H9 (cell line): ENCODE measurements at regions not wholly inside any gene's neighbourhood (a gene's known extent, or its start where the extent isn't known, plus 50 kb on each side); places are given as distances from the start of the nearest gene placed in this dataset.

Experiments used
- DNase-seq: peaks from one replicate; pipeline ENCODE4 v3.0.0-alpha.2; 2017
- H2AFZ ChIP-seq: one replicate; pipeline ENCODE4 v1.6.1; 2013; ENCODE audit warnings: mild to moderate bottlenecking, low read length, control low read depth, moderate library complexity
- H2AK5ac ChIP-seq: 2 replicates; pipeline ENCODE4 v1.6.1; 2013; ENCODE audit warnings: low read length, control low read depth, mixed read lengths; ENCODE audit not compliant: insufficient read length
- H2BK120ac ChIP-seq: one replicate; pipeline ENCODE4 v1.6.1; 2013; ENCODE audit warnings: low read depth, mild to moderate bottlenecking, low read length, control low read depth, inconsistent platforms; ENCODE audit not compliant: poor library complexity, severe bottlenecking
- H2BK12ac ChIP-seq: 2 replicates; pipeline ENCODE4 v1.6.1; 2013; ENCODE audit warnings: low read length, control low read depth, mixed read lengths, low read depth; ENCODE audit not compliant: insufficient read length
- H2BK15ac ChIP-seq: 2 replicates; pipeline ENCODE4 v1.6.1; 2013; ENCODE audit warnings: low read depth, low read length, control low read depth
- H2BK20ac ChIP-seq: one replicate; pipeline ENCODE4 v1.6.1; 2013; ENCODE audit warnings: low read depth, mild to moderate bottlenecking, low read length, control low read depth, inconsistent platforms; ENCODE audit not compliant: poor library complexity, severe bottlenecking
- H2BK5ac ChIP-seq: 2 replicates; pipeline ENCODE4 v1.6.1; 2013; ENCODE audit warnings: low read length, control low read depth, mixed read lengths; ENCODE audit not compliant: insufficient read length
- H3K14ac ChIP-seq: 2 replicates; pipeline ENCODE4 v1.6.1; 2013; ENCODE audit warnings: low read length, control low read depth; ENCODE audit not compliant: insufficient read depth
- H3K18ac ChIP-seq: 2 replicates; pipeline ENCODE4 v1.6.1; 2013; ENCODE audit warnings: low read depth, mild to moderate bottlenecking, mixed read lengths, low read length, control low read depth; ENCODE audit not compliant: insufficient read length
- H3K23ac ChIP-seq: 2 replicates; pipeline ENCODE4 v1.6.1; 2013; ENCODE audit warnings: low read length, control low read depth, mixed read lengths, low read depth; ENCODE audit not compliant: insufficient read length
- H3K23me2 ChIP-seq: 2 replicates; pipeline ENCODE4 v1.6.1; 2013; ENCODE audit warnings: low read depth, mild to moderate bottlenecking, mixed read lengths, low read length, control low read depth; ENCODE audit not compliant: insufficient read length, poor library complexity, severe bottlenecking
- H3K27ac ChIP-seq: 2 replicates; pipeline ENCODE4 v1.5.1; 2013; ENCODE audit warnings: low read length, control low read depth, mixed read lengths, low read depth; ENCODE audit not compliant: insufficient read length
- H3K27me3 ChIP-seq: 2 replicates; pipeline ENCODE4 v1.6.1; 2013; ENCODE audit warnings: low read length, control low read depth, inconsistent platforms; ENCODE audit not compliant: insufficient read depth
- H3K4ac ChIP-seq: 2 replicates; pipeline ENCODE4 v1.6.1; 2013; ENCODE audit warnings: low read depth, mild to moderate bottlenecking, control low read depth, inconsistent platforms, low read length, moderate library complexity
- H3K4me1 ChIP-seq: 2 replicates; pipeline ENCODE4 v1.6.1; 2013; ENCODE audit warnings: low read length, control low read depth, inconsistent platforms; ENCODE audit not compliant: insufficient read depth
- H3K4me2 ChIP-seq: 2 replicates; pipeline ENCODE4 v1.6.1; 2013; ENCODE audit warnings: low read length, control low read depth, mixed read lengths; ENCODE audit not compliant: insufficient read length, insufficient read depth
- H3K56ac ChIP-seq: 2 replicates; pipeline ENCODE4 v1.6.1; 2013; ENCODE audit warnings: low read depth, mild to moderate bottlenecking, mixed read lengths, low read length, control low read depth; ENCODE audit not compliant: insufficient read length
- H3K79me1 ChIP-seq: 2 replicates; pipeline ENCODE4 v1.6.1; 2013; ENCODE audit warnings: low read depth, mild to moderate bottlenecking, moderate library complexity, low read length, control low read depth, inconsistent platforms; ENCODE audit not compliant: insufficient read depth, poor library complexity, severe bottlenecking
- H3K79me2 ChIP-seq: 2 replicates; pipeline ENCODE4 v1.6.1; 2013; ENCODE audit warnings: low read length, control low read depth, inconsistent platforms; ENCODE audit not compliant: insufficient read depth
- H3K9ac ChIP-seq: 2 replicates; pipeline ENCODE4 v1.6.1; 2013; ENCODE audit warnings: low read length, control low read depth, mixed read lengths; ENCODE audit not compliant: insufficient read length; ENCODE audit errors: extremely low read depth
- H3K9me3 ChIP-seq: one replicate; pipeline ENCODE4 v1.6.1; 2013; ENCODE audit warnings: low read depth, low read length, inconsistent platforms; ENCODE audit not compliant: control insufficient read depth
- H3T11ph ChIP-seq: one replicate; pipeline ENCODE4 v1.6.1; 2013; ENCODE audit warnings: mild to moderate bottlenecking, low read length, control low read depth, inconsistent platforms
- H4K20me1 ChIP-seq: one replicate; pipeline ENCODE4 v1.6.1; 2013; ENCODE audit not compliant: control insufficient read depth, insufficient read length, insufficient read depth
- H4K5ac ChIP-seq: 2 replicates; pipeline ENCODE4 v1.6.1; 2013; ENCODE audit warnings: low read depth, mild to moderate bottlenecking, mixed read lengths, low read length, control low read depth; ENCODE audit not compliant: insufficient read length
- H4K8ac ChIP-seq: replicated peaks from 2 replicates; pipeline ENCODE4 v1.6.1; 2013; ENCODE audit warnings: low read length, control low read depth, mixed read lengths, low read depth; ENCODE audit not compliant: insufficient read length
- H4K91ac ChIP-seq: 2 replicates; pipeline ENCODE4 v1.6.1; 2013; ENCODE audit warnings: low read depth, mild to moderate bottlenecking, moderate library complexity, mixed read lengths, low read length, control low read depth; ENCODE audit not compliant: insufficient read length
- H3K27ac Mint-ChIP-seq, 3 experiments: 2 replicates in 2 of 3; 3 replicates in 1 of 3; pipeline ENCODE4 v1.8.0; 2020 to 2021; ENCODE audit warnings: mixed read lengths in 3 of 3, mild to moderate bottlenecking in 1 of 3, moderate library complexity in 1 of 3
- H3K27me3 Mint-ChIP-seq: 2 replicates; pipeline ENCODE4 v1.8.0; 2021; ENCODE audit warnings: low read depth, mild to moderate bottlenecking, moderate library complexity, mixed read lengths
- H3K36me3 Mint-ChIP-seq, 3 experiments: 2 replicates in 2 of 3; 3 replicates in 1 of 3; pipeline ENCODE4 v1.8.0; 2020 to 2021; ENCODE audit warnings: low read depth in 3 of 3, mixed read lengths in 3 of 3; ENCODE audit not compliant: insufficient read depth in 1 of 3
- H3K4me1 Mint-ChIP-seq, 2 experiments: 2 replicates each; pipeline ENCODE4 v1.8.0; 2020; ENCODE audit warnings: mixed read lengths in 2 of 2
- H3K4me3 Mint-ChIP-seq, 2 experiments: 2 replicates in 1 of 2; 3 replicates in 1 of 2; pipeline ENCODE4 v1.8.0; 2020 to 2021; ENCODE audit warnings: mild to moderate bottlenecking in 2 of 2, mixed read lengths in 2 of 2, moderate library complexity in 1 of 2
- H3K9me3 Mint-ChIP-seq, 2 experiments: 2 replicates in 1 of 2; 3 replicates in 1 of 2; pipeline ENCODE4 v1.8.0; 2020; ENCODE audit warnings: mild to moderate bottlenecking in 2 of 2, mixed read lengths in 2 of 2, moderate library complexity in 1 of 2
- WGBS: extraction: QIAGEN DNeasy Blood & Tissue Kit; methylation state at CpG from one replicate; pipeline ENCODE4 v1.1.7; 2013; ENCODE audit warnings: missing lambda C conversion rate, low lambda C conversion rate, mixed read lengths; ENCODE audit not compliant: insufficient read length; ENCODE audit errors: extremely low coverage; 5-methylcytosine and 5-hydroxymethylcytosine counted together
- TF ChIP-seq, protein P1 (sequence below): fragments of 200-600 bp; sonication (generic); conservative IDR thresholded peaks from 3 replicates; pipeline ENCODE4 v1.8.0; 2021; ENCODE audit warnings: antibody characterized with exemption, mild to moderate bottlenecking

DNA sequence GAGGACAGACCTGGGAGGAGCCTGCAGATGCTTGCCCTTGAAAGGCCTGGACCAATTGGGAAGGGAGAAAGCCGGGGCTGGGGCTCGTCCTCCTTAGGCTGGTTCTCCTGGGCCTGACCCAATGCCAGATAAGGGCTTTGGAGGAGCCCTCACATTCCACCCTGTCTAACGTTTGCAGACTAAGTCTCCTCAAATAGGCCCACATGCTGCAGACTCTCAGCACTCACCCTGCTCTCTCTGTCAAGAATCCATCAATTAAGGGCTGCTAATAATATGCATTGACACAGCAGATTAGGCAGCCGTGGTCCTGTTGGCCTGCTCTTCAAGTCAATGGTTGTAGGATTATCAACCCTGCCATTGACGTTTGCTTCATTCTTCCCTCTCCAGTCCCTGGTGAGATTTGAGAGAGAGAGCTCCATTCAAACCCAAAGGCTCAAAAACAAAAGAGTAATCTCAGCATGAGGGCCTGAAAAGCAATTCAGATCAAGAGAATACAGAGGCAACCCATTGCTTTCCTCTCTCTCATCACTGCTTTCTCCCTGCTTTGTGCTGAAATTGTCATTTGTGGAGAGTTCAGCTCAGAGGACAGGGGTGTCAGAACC lies 167.6 kb downstream of the INSIG2 start:
- H3K27me3 Mint-ChIP-seq = peaks cover 10% of the 10 kb centered on the region
- no peak overlapping the region for H2BK15ac ChIP-seq
- H4K20me1 ChIP-seq = no peaks in the 10 kb centered on the region
- H2BK12ac ChIP-seq = no peak overlapping the region
- no peak overlapping the region for H2BK20ac ChIP-seq
- H2BK5ac ChIP-seq = no peak overlapping the region
- H3K9me3 ChIP-seq = no peaks in the 10 kb centered on the region
- H3K23ac ChIP-seq = no peak overlapping the region
- no peak overlapping the region for H3T11ph ChIP-seq
- no peaks in the 10 kb centered on the region for H3K79me1 ChIP-seq
- no peaks in the 10 kb centered on the region for H3K36me3 Mint-ChIP-seq
- H4K91ac ChIP-seq = no peak overlapping the region
- TF ChIP-seq, protein P1, sequence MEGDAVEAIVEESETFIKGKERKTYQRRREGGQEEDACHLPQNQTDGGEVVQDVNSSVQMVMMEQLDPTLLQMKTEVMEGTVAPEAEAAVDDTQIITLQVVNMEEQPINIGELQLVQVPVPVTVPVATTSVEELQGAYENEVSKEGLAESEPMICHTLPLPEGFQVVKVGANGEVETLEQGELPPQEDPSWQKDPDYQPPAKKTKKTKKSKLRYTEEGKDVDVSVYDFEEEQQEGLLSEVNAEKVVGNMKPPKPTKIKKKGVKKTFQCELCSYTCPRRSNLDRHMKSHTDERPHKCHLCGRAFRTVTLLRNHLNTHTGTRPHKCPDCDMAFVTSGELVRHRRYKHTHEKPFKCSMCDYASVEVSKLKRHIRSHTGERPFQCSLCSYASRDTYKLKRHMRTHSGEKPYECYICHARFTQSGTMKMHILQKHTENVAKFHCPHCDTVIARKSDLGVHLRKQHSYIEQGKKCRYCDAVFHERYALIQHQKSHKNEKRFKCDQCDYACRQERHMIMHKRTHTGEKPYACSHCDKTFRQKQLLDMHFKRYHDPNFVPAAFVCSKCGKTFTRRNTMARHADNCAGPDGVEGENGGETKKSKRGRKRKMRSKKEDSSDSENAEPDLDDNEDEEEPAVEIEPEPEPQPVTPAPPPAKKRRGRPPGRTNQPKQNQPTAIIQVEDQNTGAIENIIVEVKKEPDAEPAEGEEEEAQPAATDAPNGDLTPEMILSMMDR = no peak
- H3K4ac ChIP-seq = no peak overlapping the region
- no peaks in the 10 kb centered on the region; a peak in 2 of 5 replicates for H3K9me3 Mint-ChIP-seq
- no peak overlapping the region for H3K56ac ChIP-seq
- H3K4me2 ChIP-seq = no peak overlapping the region
- no peak overlapping the region for H3K14ac ChIP-seq
- no peaks in the 10 kb centered on the region for H3K27me3 ChIP-seq
- no peaks in the 10 kb centered on the region for H3K79me2 ChIP-seq
- no peak overlapping the region for H2AK5ac ChIP-seq
- WGBS = no CpG with 5 or more reads among the region's 5 CpGs
- H4K5ac ChIP-seq = no peak overlapping the region
- no peaks in the 10 kb centered on the region for H3K23me2 ChIP-seq
- peak overlapping the region in 2 of 3 experiments; percentile 50 to 96; a peak in 4 of 7 replicates for H3K27ac Mint-ChIP-seq
- H2AFZ ChIP-seq = no peak overlapping the region
- no peak overlapping the region for H3K18ac ChIP-seq
- DNase-seq = no peak
- no peak overlapping the region for H4K8ac ChIP-seq
- no peak overlapping the region for H3K27ac ChIP-seq
- no peak overlapping the region for H2BK120ac ChIP-seq
- H3K4me1 ChIP-seq = peaks cover 9% of the 10 kb centered on the region
- H3K4me1 Mint-ChIP-seq = peaks cover 29 to 32% of the 10 kb centered on the region in 2 experiments
- H3K9ac ChIP-seq = no peak overlapping the region
- no peak overlapping the region for H3K4me3 Mint-ChIP-seq
